HG03103 (cell line): ENCODE measurements at regions not wholly inside any gene's neighbourhood (a gene's known extent, or its start where the extent isn't known, plus 50 kb on each side); places are given as distances from the start of the nearest gene placed in this dataset.

Experiments used
- ATAC-seq: cut with Tn5 transposase; IDR thresholded peaks from one replicate; pipeline ENCODE4 v1.9.1; 2021; ENCODE audit warnings: low read depth; ENCODE audit not compliant: unreplicated experiment

- ATAC-seq = no peak
Measured at GRCh38 chr4:20443015-20443805, 191.5 kb downstream of the SLIT2 start.

GRCh38 chr4:20444599-20445337 lies 193.1 kb downstream of the SLIT2 start:
- ATAC-seq = no peak

- no peak for ATAC-seq
Measured at GRCh38 chr4:20445933-20446723, 194.4 kb downstream of the SLIT2 start.

GRCh38 chr4:20447103-20447502 lies 195.4 kb downstream of the SLIT2 start:
- ATAC-seq = no peak

GRCh38 chr4:20451986-20452385 lies 200.3 kb downstream of the SLIT2 start:
- no peak for ATAC-seq

- no peak for ATAC-seq
Measured at GRCh38 chr4:20454515-20454914, 202.8 kb downstream of the SLIT2 start.

- no peak for ATAC-seq
Measured at GRCh38 chr4:20456407-20456806, 204.7 kb downstream of the SLIT2 start.

GRCh38 chr4:20462426-20463175 lies 210.9 kb downstream of the SLIT2 start:
- ATAC-seq = no peak

GRCh38 chr4:20463176-20463430 lies 211.4 kb downstream of the SLIT2 start:
- no peak for ATAC-seq

- no peak for ATAC-seq
Measured at GRCh38 chr4:20464381-20464780, 212.7 kb downstream of the SLIT2 start.

GRCh38 chr4:20474119-20474518 lies 222.4 kb downstream of the SLIT2 start:
- ATAC-seq = no peak

- no peak for ATAC-seq
Measured at GRCh38 chr4:20478412-20478811, 221.8 kb upstream of the PACRGL start.

GRCh38 chr4:20480165-20480947 lies 219.9 kb upstream of the PACRGL start:
- ATAC-seq = no peak

- no peak for ATAC-seq
Measured at GRCh38 chr4:20483416-20483815, 216.8 kb upstream of the PACRGL start.

- no peak for ATAC-seq
Measured at GRCh38 chr4:20486433-20486832, 213.8 kb upstream of the PACRGL start.

- no peak for ATAC-seq
Measured at GRCh38 chr4:20487446-20487845, 212.8 kb upstream of the PACRGL start.

GRCh38 chr4:20487852-20488251 lies 212.4 kb upstream of the PACRGL start:
- no peak for ATAC-seq

GRCh38 chr4:20490734-20491133 lies 209.5 kb upstream of the PACRGL start:
- no peak for ATAC-seq

- ATAC-seq = no peak
Measured at GRCh38 chr4:20493761-20494353, 206.4 kb upstream of the PACRGL start.

- ATAC-seq = no peak
Measured at GRCh38 chr4:20496068-20496467, 204.2 kb upstream of the PACRGL start.
